ENCODE measurements at regions not wholly inside any gene's neighbourhood (a gene's known extent, or its start where the extent isn't known, plus 50 kb on each side); places are given as distances from the start of the nearest gene placed in this dataset.
"Not testable (repeated sequence)": the region's sequence is repeated elsewhere in the genome, so short reads cannot be mapped to it uniquely, and the experiment has no call there.

- no peak for TF ChIP-seq CTCF (IDR thresholded peaks at IDR 0.05)
- no peak for DNase-seq (ENCODE audit: low spot score)
- Histone ChIP-seq H3K27me3 (no peaks in the 10 kb centered on the region), H3K36me3 (no peaks in the 10 kb centered on the region), H3K9me3 (no peaks in the 10 kb centered on the region), H3K27ac (no peak overlapping the region), H3K4me1 (no peaks in the 10 kb centered on the region), H3K4me3 (no peak overlapping the region)
Measured at GRCh38 chr13:64087624-64088023, 2672.0 kb upstream of the PCDH20 start.

GRCh38 chr13:64083811-64084210 lies 2668.2 kb upstream of the PCDH20 start:
- no peaks in the 10 kb centered on the region for H3K36me3 ChIP-seq
- no peak overlapping the region for H3K4me3 ChIP-seq
- no peaks in the 10 kb centered on the region for H3K9me3 ChIP-seq
- no peak for TF ChIP-seq CTCF (IDR thresholded peaks at IDR 0.05)
- DNase-seq (ENCODE audit: low spot score) = no peak
- no peaks in the 10 kb centered on the region for H3K27me3 ChIP-seq
- no peaks in the 10 kb centered on the region for H3K4me1 ChIP-seq
- H3K27ac ChIP-seq = no peak overlapping the region

- no peak for DNase-seq (ENCODE audit: low spot score)
- Histone ChIP-seq H3K9me3 (no peaks in the 10 kb centered on the region), H3K36me3 (no peaks in the 10 kb centered on the region), H3K27ac (no peak overlapping the region), H3K4me3 (no peak overlapping the region), H3K4me1 (no peaks in the 10 kb centered on the region), H3K27me3 (no peaks in the 10 kb centered on the region)
- no peak for TF ChIP-seq CTCF (IDR thresholded peaks at IDR 0.05)
Measured at GRCh38 chr13:64083396-64083795, 2667.7 kb upstream of the PCDH20 start.

- Histone ChIP-seq H3K4me3 (no peak overlapping the region), H3K27me3 (no peaks in the 10 kb centered on the region), H3K36me3 (no peaks in the 10 kb centered on the region), H3K9me3 (no peaks in the 10 kb centered on the region), H3K27ac (no peak overlapping the region), H3K4me1 (no peaks in the 10 kb centered on the region)
- no peak for TF ChIP-seq CTCF (IDR thresholded peaks at IDR 0.05)
- no peak for DNase-seq (ENCODE audit: low spot score)
Measured at GRCh38 chr13:64078480-64078936, 2662.9 kb upstream of the PCDH20 start.

- DNase-seq (ENCODE audit: low spot score) = no peak
- Histone ChIP-seq H3K9me3 (no peaks in the 10 kb centered on the region), H3K4me1 (no peaks in the 10 kb centered on the region), H3K4me3 (no peak overlapping the region), H3K27ac (no peak overlapping the region), H3K27me3 (no peaks in the 10 kb centered on the region), H3K36me3 (no peaks in the 10 kb centered on the region)
- TF ChIP-seq CTCF (IDR thresholded peaks at IDR 0.05) = no peak
Measured at GRCh38 chr13:64078025-64078424, 2662.4 kb upstream of the PCDH20 start.

GRCh38 chr13:64077132-64077835 lies 2661.6 kb upstream of the PCDH20 start:
- H3K36me3 ChIP-seq; H3K4me1 ChIP-seq; H3K27ac ChIP-seq; H3K4me3 ChIP-seq; H3K27me3 ChIP-seq; H3K9me3 ChIP-seq; DNase-seq (ENCODE audit: low spot score): not testable (repeated sequence)
